ENCODE measurements at regions not wholly inside any gene's neighbourhood (a gene's known extent, or its start where the extent isn't known, plus 50 kb on each side); places are given as distances from the start of the nearest gene placed in this dataset.

DNA sequence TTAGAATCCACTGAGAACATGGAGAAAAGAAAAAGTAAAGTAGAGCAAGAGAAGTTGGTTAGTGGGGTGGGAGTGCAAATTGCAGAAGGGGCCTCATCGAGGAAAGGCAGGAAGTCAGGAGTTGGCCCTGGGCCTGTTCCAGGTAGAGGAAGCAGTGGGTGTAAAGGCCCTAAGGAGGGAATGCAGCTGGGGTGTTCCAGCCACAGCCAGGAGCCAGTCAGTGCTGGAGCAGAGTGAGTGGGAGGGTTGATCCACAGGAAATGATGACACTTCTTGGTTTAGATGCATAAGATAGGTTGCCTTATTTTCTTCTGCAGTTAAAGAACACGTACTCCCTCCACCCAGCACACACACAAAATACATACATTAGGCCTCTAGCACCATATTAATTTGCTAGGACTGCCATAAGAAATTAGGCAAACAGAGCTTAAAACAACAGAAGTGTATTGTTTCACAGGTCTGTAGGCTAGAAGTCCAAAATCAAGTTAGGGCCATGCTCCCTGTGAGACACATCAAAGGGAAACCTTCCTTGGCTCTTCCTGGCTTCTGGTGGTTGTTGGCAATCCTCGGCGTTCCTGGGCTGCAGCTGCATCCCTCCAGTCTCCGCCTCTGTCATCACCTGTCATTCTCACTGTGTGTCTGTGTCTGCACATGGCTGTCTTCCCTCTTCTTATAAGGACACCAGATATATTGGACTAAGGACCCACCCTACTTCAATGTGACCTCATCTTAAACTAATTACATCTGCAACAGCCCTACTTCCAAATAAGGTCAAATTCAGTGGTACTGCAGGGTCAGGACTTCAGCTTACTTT is 205.9 kb downstream of the AASDH start:
- DNase-seq (ENCODE audit: low spot score): no peak
- no peaks in the 10 kb centered on the region for H3K4me1 ChIP-seq (ENCODE audit: insufficient read depth)
- no peak overlapping the region for H3K4me2 ChIP-seq
- no peaks in the 10 kb centered on the region for H4K20me1 ChIP-seq (ENCODE audit: insufficient read depth, poor library complexity, severe bottlenecking)
- 84% methylated on average over 5 of the region's 5 CpGs for WGBS (ENCODE audit: low lambda C conversion rate, missing lambda C conversion rate)
- no peak overlapping the region for H3K4me3 ChIP-seq
- no peaks in the 10 kb centered on the region for H3K36me3 ChIP-seq (replicated peaks; ENCODE audit: insufficient read depth, low read depth)
- no peaks in the 10 kb centered on the region for H3K9me2 ChIP-seq (replicated peaks; ENCODE audit: insufficient read depth)
- TF ChIP-seq EZH2phosphoT487 (IDR thresholded peaks at IDR 0.05; ENCODE audit: low read depth, severe bottlenecking, unreplicated experiment): no peak
- no peak for TF ChIP-seq EZH2 (IDR thresholded peaks at IDR 0.05; ENCODE audit: borderline replicate concordance)
- TF ChIP-seq, protein P1, sequence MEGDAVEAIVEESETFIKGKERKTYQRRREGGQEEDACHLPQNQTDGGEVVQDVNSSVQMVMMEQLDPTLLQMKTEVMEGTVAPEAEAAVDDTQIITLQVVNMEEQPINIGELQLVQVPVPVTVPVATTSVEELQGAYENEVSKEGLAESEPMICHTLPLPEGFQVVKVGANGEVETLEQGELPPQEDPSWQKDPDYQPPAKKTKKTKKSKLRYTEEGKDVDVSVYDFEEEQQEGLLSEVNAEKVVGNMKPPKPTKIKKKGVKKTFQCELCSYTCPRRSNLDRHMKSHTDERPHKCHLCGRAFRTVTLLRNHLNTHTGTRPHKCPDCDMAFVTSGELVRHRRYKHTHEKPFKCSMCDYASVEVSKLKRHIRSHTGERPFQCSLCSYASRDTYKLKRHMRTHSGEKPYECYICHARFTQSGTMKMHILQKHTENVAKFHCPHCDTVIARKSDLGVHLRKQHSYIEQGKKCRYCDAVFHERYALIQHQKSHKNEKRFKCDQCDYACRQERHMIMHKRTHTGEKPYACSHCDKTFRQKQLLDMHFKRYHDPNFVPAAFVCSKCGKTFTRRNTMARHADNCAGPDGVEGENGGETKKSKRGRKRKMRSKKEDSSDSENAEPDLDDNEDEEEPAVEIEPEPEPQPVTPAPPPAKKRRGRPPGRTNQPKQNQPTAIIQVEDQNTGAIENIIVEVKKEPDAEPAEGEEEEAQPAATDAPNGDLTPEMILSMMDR (IDR thresholded peaks at IDR 0.05; ENCODE audit: poor library complexity): no peak
- H3K79me2 ChIP-seq: peaks cover 6% of the 10 kb centered on the region
- no peak overlapping the region for H2AFZ ChIP-seq
- H3K27ac ChIP-seq: no peak overlapping the region
- H3K9me3 ChIP-seq (ENCODE audit: low read depth): no peaks in the 10 kb centered on the region
- H3K27me3 ChIP-seq: no peaks in the 10 kb centered on the region

DNA sequence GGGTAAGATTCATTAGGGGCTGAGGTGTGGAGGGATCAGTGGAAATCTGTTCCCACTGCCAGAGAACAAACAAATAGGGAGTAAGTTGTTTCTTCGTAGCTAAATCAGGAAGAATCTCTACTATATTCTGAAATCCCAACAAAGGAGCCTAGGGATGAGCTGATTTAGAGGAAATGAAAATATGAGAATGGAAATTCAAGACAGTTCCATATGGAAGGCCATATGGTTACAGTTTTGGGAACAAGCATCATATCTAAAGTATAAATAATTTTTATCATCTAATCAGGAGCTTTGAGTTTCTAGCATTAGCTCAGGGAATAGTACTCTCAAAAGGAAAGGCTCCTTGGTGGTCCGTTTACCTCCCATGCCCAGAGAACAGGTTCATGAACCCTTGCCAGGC is 218.2 kb downstream of the AASDH start:
- TF ChIP-seq EZH2phosphoT487 (IDR thresholded peaks at IDR 0.05; ENCODE audit: low read depth, severe bottlenecking, unreplicated experiment) (no peak), EZH2 (IDR thresholded peaks at IDR 0.05; ENCODE audit: borderline replicate concordance) (no peak)
- TF ChIP-seq, protein P1 (IDR thresholded peaks at IDR 0.05; ENCODE audit: poor library complexity): no peak
- no peaks in the 10 kb centered on the region for H3K27me3 ChIP-seq
- peaks cover 6% of the 10 kb centered on the region for H3K79me2 ChIP-seq
- WGBS (ENCODE audit: low lambda C conversion rate, missing lambda C conversion rate): 90% methylated on average over 2 of the region's 2 CpGs
- no peak overlapping the region for H3K4me3 ChIP-seq
- H3K27ac ChIP-seq: no peak overlapping the region
- no peaks in the 10 kb centered on the region for H4K20me1 ChIP-seq (ENCODE audit: insufficient read depth, poor library complexity, severe bottlenecking)
- no peaks in the 10 kb centered on the region for H3K36me3 ChIP-seq (replicated peaks; ENCODE audit: insufficient read depth, low read depth)
- no peak overlapping the region for H2AFZ ChIP-seq
- DNase-seq (ENCODE audit: low spot score): no peak
- no peaks in the 10 kb centered on the region for H3K9me2 ChIP-seq (replicated peaks; ENCODE audit: insufficient read depth)
- no peaks in the 10 kb centered on the region for H3K4me1 ChIP-seq (ENCODE audit: insufficient read depth)
- peaks cover 3% of the 10 kb centered on the region for H3K9me3 ChIP-seq (ENCODE audit: low read depth)
- no peak overlapping the region for H3K4me2 ChIP-seq

DNA sequence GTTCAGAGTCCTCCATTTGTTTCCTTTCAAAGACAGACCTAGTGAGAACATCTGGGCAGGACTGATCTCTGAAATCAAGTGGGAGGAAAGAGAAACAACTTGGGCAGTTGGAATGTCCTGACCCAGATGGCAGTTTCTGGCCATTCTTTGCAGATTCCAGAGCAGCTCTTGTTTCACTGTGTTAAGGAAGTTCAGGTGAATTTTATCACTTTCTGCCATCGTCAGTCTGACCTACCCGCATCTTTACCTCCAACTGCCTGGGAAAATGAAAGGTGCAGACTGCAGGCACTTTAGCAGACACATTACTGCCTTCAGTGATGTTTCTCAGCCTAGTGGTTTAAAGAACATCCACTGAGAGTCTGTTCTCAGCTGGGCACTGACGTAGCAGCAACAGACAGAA is 216.2 kb downstream of the CEP135 start:
- Histone ChIP-seq H3K4me1 (ENCODE audit: insufficient read depth) (no peaks in the 10 kb centered on the region), H3K36me3 (replicated peaks; ENCODE audit: insufficient read depth, low read depth) (no peaks in the 10 kb centered on the region), H3K27ac (no peak overlapping the region), H3K27me3 (no peaks in the 10 kb centered on the region), H2AFZ (no peak overlapping the region), H3K9me2 (replicated peaks; ENCODE audit: insufficient read depth) (no peaks in the 10 kb centered on the region), H3K4me2 (no peak overlapping the region), H3K9me3 (ENCODE audit: low read depth) (peaks cover 3% of the 10 kb centered on the region), H4K20me1 (ENCODE audit: insufficient read depth, poor library complexity, severe bottlenecking) (no peaks in the 10 kb centered on the region), H3K4me3 (no peak overlapping the region), H3K79me2 (peaks cover 5% of the 10 kb centered on the region)
- no peak for TF ChIP-seq EZH2 (IDR thresholded peaks at IDR 0.05; ENCODE audit: borderline replicate concordance)
- TF ChIP-seq EZH2phosphoT487 (IDR thresholded peaks at IDR 0.05; ENCODE audit: low read depth, severe bottlenecking, unreplicated experiment): no peak
- TF ChIP-seq, protein P1 (IDR thresholded peaks at IDR 0.05; ENCODE audit: poor library complexity): no peak
- WGBS (ENCODE audit: low lambda C conversion rate, missing lambda C conversion rate): 64% methylated on average over 3 of the region's 3 CpGs
- no peak for DNase-seq (ENCODE audit: low spot score)
